MM.1S (cell line): ENCODE measurements at regions not wholly inside any gene's neighbourhood (a gene's known extent, or its start where the extent isn't known, plus 50 kb on each side); places are given as distances from the start of the nearest gene placed in this dataset.

Experiments used
- DNase-seq: peaks from one replicate; pipeline ENCODE4 v3.0.0-alpha.2; 2015
- H2AFZ ChIP-seq: fragments of 300-600 bp; sonication (generic); 2 replicates; pipeline ENCODE4 v1.6.0; 2016; ENCODE audit warnings: antibody characterized with exemption, low read length
- H3F3A ChIP-seq: fragments of 300-600 bp; sonication (generic); 2 replicates; pipeline ENCODE4 v1.6.1; 2016; ENCODE audit warnings: mild to moderate bottlenecking, antibody characterized with exemption, low read length, moderate library complexity, mixed read lengths; ENCODE audit not compliant: insufficient read depth
- H3K27ac ChIP-seq: fragments of 300-600 bp; sonication (generic); 2 replicates; pipeline ENCODE4 v1.5.1; 2016; ENCODE audit warnings: mild to moderate bottlenecking, low read length
- H3K27me3 ChIP-seq: fragments of 300-600 bp; sonication (generic); replicated peaks from 2 replicates; pipeline ENCODE4 v1.6.0; 2016; ENCODE audit warnings: low read length; ENCODE audit not compliant: insufficient read depth
- H3K36me3 ChIP-seq: fragments of 300-600 bp; sonication (generic); replicated peaks from 2 replicates; pipeline ENCODE4 v1.6.1; 2016; ENCODE audit warnings: mild to moderate bottlenecking, low read length, mixed read lengths; ENCODE audit not compliant: insufficient read depth
- H3K4me1 ChIP-seq: fragments of 300-600 bp; sonication (generic); 2 replicates; pipeline ENCODE4 v1.6.1; 2016; ENCODE audit warnings: low read length, mixed read lengths
- H3K4me2 ChIP-seq: fragments of 300-600 bp; sonication (generic); 2 replicates; pipeline ENCODE4 v1.6.0; 2016; ENCODE audit warnings: low read depth, low read length
- H3K4me3 ChIP-seq: fragments of 300-600 bp; sonication (generic); 2 replicates; pipeline ENCODE4 v1.5.1; 2016; ENCODE audit warnings: low read length, mixed read lengths
- H3K79me2 ChIP-seq: fragments of 300-600 bp; sonication (generic); 2 replicates; pipeline ENCODE4 v1.6.1; 2016; ENCODE audit warnings: mixed run types, low read length, mixed read lengths
- H3K9ac ChIP-seq: fragments of 300-600 bp; sonication (generic); 2 replicates; pipeline ENCODE4 v1.6.1; 2016; ENCODE audit warnings: low read length, mixed read lengths
- H3K9me2 ChIP-seq: fragments of 300-600 bp; sonication (generic); replicated peaks from 2 replicates; pipeline ENCODE4 v1.6.1; 2016; ENCODE audit warnings: mild to moderate bottlenecking, low read length, mixed read lengths; ENCODE audit not compliant: insufficient read depth
- H3K9me3 ChIP-seq: fragments of 300-600 bp; sonication (generic); replicated peaks from 2 replicates; pipeline ENCODE4 v1.6.1; 2016; ENCODE audit warnings: mild to moderate bottlenecking, low read length, mixed read lengths; ENCODE audit not compliant: insufficient read depth
- H4K20me1 ChIP-seq: fragments of 300-600 bp; sonication (generic); 2 replicates; pipeline ENCODE4 v1.6.1; 2016; ENCODE audit warnings: mild to moderate bottlenecking, low read length, moderate library complexity, mixed read lengths; ENCODE audit not compliant: insufficient read depth
- EZH2 ChIP-seq: fragments of 300-600 bp; sonication (generic); optimal IDR thresholded peaks from 2 replicates; pipeline ENCODE3; 2017; ENCODE audit warnings: low read depth, mild to moderate bottlenecking, antibody characterized with exemption, low read length, mixed read lengths
- EZH2phosphoT487 ChIP-seq: fragments of 300-600 bp; sonication (generic); IDR thresholded peaks from 2 replicates; pipeline ENCODE4 v1.6.1; 2018; ENCODE audit warnings: antibody characterized with exemption, low read length
- TF ChIP-seq, protein P1 (sequence below): fragments of 300-600 bp; sonication (generic); IDR thresholded peaks from 2 replicates; pipeline ENCODE4 v1.5.1; 2016; ENCODE audit warnings: antibody characterized with exemption, low read length, mixed read lengths

DNA sequence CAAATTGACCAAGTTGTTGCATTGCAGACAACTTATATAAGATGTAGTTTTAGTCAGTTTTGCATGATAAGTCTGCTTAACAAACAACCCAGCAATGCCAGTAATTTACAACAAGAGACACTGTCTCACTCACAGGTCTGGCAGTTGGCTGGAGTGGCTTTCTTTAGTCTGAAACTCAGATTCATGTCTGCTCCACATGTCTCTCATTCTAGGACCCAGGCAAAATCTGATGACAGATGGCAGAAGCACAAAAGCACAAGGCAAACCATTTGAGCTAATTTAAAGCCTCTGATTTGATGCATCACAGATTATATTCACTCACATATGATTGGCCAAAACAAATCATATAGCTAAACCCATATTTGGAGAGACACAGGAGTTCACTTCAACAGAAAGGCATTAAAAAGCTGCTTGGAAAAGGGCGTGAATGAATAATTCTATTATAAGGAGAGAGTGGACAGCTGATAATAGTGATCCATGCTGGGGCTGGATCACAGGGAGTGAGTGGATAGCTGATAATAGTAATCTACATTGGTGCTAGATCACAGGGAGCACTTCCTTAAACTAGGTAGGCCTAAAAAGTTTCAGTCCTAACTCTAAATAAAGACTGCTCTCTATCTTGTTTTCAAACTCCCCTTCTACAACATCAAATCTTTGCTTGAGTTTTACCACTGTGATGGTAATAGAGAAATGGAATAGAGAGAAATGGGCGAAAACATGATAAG lies 593.2 kb upstream of the ZNF804A start:
- no peak for DNase-seq
- TF ChIP-seq EZH2, result no peak
- no peak for TF ChIP-seq EZH2phosphoT487
- TF ChIP-seq, protein P1, sequence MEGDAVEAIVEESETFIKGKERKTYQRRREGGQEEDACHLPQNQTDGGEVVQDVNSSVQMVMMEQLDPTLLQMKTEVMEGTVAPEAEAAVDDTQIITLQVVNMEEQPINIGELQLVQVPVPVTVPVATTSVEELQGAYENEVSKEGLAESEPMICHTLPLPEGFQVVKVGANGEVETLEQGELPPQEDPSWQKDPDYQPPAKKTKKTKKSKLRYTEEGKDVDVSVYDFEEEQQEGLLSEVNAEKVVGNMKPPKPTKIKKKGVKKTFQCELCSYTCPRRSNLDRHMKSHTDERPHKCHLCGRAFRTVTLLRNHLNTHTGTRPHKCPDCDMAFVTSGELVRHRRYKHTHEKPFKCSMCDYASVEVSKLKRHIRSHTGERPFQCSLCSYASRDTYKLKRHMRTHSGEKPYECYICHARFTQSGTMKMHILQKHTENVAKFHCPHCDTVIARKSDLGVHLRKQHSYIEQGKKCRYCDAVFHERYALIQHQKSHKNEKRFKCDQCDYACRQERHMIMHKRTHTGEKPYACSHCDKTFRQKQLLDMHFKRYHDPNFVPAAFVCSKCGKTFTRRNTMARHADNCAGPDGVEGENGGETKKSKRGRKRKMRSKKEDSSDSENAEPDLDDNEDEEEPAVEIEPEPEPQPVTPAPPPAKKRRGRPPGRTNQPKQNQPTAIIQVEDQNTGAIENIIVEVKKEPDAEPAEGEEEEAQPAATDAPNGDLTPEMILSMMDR, result no peak
- no peak overlapping the region for H2AFZ ChIP-seq

DNA sequence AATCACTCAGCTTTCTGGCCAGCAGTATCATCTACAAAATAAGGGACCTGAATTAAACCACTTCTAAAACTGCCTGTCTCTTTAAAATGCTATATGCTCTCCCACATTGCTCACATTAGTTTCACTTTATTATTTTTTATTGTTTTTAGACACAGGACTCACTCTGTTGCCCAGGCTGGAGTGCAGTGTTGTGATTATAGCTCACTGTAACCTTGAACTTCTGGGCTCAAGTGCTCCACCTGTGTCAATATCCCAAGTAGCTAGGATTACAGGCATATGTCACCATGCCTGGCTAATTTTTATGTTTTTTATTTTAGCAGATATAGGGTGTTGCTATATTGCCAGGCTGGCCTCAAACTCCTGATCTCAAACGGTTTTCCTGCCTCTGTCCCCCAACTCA lies 591.3 kb upstream of the ZNF804A start:
- DNase-seq, result no peak
- no peak overlapping the region for H3K9ac ChIP-seq
- H3K27me3 ChIP-seq, result no peaks in the 10 kb centered on the region
- no peaks in the 10 kb centered on the region for H3K9me2 ChIP-seq
- TF ChIP-seq EZH2phosphoT487 (no peak), EZH2 (no peak)
- TF ChIP-seq, protein P1, result no peak
- no peaks in the 10 kb centered on the region for H4K20me1 ChIP-seq
- no peaks in the 10 kb centered on the region for H3K79me2 ChIP-seq
- no peaks in the 10 kb centered on the region for H3K9me3 ChIP-seq
- no peaks in the 10 kb centered on the region for H3F3A ChIP-seq
- H3K4me1 ChIP-seq, result no peaks in the 10 kb centered on the region
- H3K4me3 ChIP-seq, result no peak overlapping the region
- H3K4me2 ChIP-seq, result no peak overlapping the region
- H3K36me3 ChIP-seq, result no peaks in the 10 kb centered on the region
- H3K27ac ChIP-seq, result no peak overlapping the region
- H2AFZ ChIP-seq, result no peak overlapping the region

More for the DNA sequence above, 593.2 kb upstream of the ZNF804A start:
- no peaks in the 10 kb centered on the region for H3K4me1 ChIP-seq
- H3K9ac ChIP-seq, result no peak overlapping the region
- no peaks in the 10 kb centered on the region for H3K36me3 ChIP-seq
- no peaks in the 10 kb centered on the region for H3F3A ChIP-seq
- no peak overlapping the region for H3K4me3 ChIP-seq
- no peaks in the 10 kb centered on the region for H3K9me3 ChIP-seq
- no peak overlapping the region for H3K4me2 ChIP-seq
- no peaks in the 10 kb centered on the region for H3K9me2 ChIP-seq
- no peaks in the 10 kb centered on the region for H3K27me3 ChIP-seq
- no peak overlapping the region for H3K27ac ChIP-seq
- H4K20me1 ChIP-seq, result no peaks in the 10 kb centered on the region
- no peaks in the 10 kb centered on the region for H3K79me2 ChIP-seq

DNA sequence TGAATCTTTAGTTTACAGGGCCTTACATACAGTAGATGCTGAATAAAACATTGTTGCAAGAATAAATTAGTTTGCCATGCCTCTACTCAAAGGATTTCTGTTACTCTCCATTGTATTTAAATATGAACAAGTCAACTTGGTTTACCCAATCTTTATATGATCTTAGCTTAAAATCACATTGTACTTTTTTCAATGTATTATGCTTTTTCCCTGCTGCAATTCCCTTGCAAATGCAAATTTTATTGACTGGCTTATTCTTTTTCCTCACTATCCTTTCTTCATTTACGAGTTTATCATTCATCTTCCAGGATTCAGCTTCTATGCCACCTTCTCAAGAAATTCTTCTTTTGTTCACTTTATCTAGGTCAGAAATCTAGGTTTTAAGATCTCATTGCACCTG lies 571.4 kb upstream of the ZNF804A start:
- TF ChIP-seq EZH2phosphoT487 (no peak), EZH2 (no peak)
- TF ChIP-seq, protein P1, result no peak
- DNase-seq, result no peak
- Histone ChIP-seq H3K27me3 (no peaks in the 10 kb centered on the region), H3K27ac (no peak overlapping the region), H3K79me2 (no peaks in the 10 kb centered on the region), H3K4me2 (no peak overlapping the region), H2AFZ (no peak overlapping the region), H3K9ac (no peak overlapping the region), H3K9me3 (no peaks in the 10 kb centered on the region), H3K36me3 (no peaks in the 10 kb centered on the region), H4K20me1 (no peaks in the 10 kb centered on the region), H3K9me2 (no peaks in the 10 kb centered on the region), H3F3A (no peaks in the 10 kb centered on the region), H3K4me3 (no peak overlapping the region), H3K4me1 (no peaks in the 10 kb centered on the region)
